NCI-H1417 treated with DMSO at 0.1 percent for 48 hours (cell line): ENCODE measurements at regions not wholly inside any gene's neighbourhood (a gene's known extent, or its start where the extent isn't known, plus 50 kb on each side); places are given as distances from the start of the nearest gene placed in this dataset.
"Not testable (repeated sequence)": the region's sequence is repeated elsewhere in the genome, so short reads cannot be mapped to it uniquely, and the experiment has no call there.

Experiments
- DNase-seq: peaks from one replicate; lab custom pipeline; 2025; lab: John Stamatoyannopoulos, UW

- no peak for DNase-seq
These were observed 389.6 kb downstream of the ADCYAP1 start for GRCh38 chr18:1294229-1294628.

GRCh38 chr18:1296237-1296636 is 391.6 kb downstream of the ADCYAP1 start:
- DNase-seq = no peak

GRCh38 chr18:1302861-1303260 is 398.2 kb downstream of the ADCYAP1 start:
- peak; percentile 50 for DNase-seq

- DNase-seq = no peak
These were observed 399.8 kb downstream of the ADCYAP1 start for GRCh38 chr18:1304392-1304992.

- DNase-seq = no peak
These were observed 402.0 kb downstream of the ADCYAP1 start for GRCh38 chr18:1306641-1307040.

GRCh38 chr18:1308686-1309085 is 404.0 kb downstream of the ADCYAP1 start:
- DNase-seq = no peak

GRCh38 chr18:1311376-1311775 is 406.7 kb downstream of the ADCYAP1 start:
- DNase-seq = no peak

- DNase-seq = not testable (repeated sequence)
These were observed 430.7 kb downstream of the ADCYAP1 start for GRCh38 chr18:1335345-1335744.

GRCh38 chr18:1350931-1351450 is 446.3 kb downstream of the ADCYAP1 start:
- no peak for DNase-seq

- DNase-seq = no peak
These were observed 448.4 kb downstream of the ADCYAP1 start for GRCh38 chr18:1353025-1353424.

GRCh38 chr18:1357724-1358123 is 453.1 kb downstream of the ADCYAP1 start:
- no peak for DNase-seq

GRCh38 chr18:1361936-1362335 is 457.3 kb downstream of the ADCYAP1 start:
- DNase-seq = no peak

- no peak for DNase-seq
These were observed 465.9 kb downstream of the ADCYAP1 start for GRCh38 chr18:1370552-1370951.

GRCh38 chr18:1371724-1372123 is 467.1 kb downstream of the ADCYAP1 start:
- DNase-seq = no peak

- DNase-seq = no peak
These were observed 478.8 kb downstream of the ADCYAP1 start for GRCh38 chr18:1383465-1383864.

GRCh38 chr18:1388468-1388867 is 483.8 kb downstream of the ADCYAP1 start:
- DNase-seq = not testable (repeated sequence)

- no peak for DNase-seq
These were observed 487.4 kb downstream of the ADCYAP1 start for GRCh38 chr18:1392046-1392445.

GRCh38 chr18:1392865-1393734 is 488.4 kb downstream of the ADCYAP1 start:
- peak; percentile 30 for DNase-seq

GRCh38 chr18:1393929-1394328 is 489.3 kb downstream of the ADCYAP1 start:
- no peak for DNase-seq

- no peak for DNase-seq
These were observed 489.8 kb downstream of the ADCYAP1 start for GRCh38 chr18:1394426-1394825.

GRCh38 chr18:1394966-1395365 is 490.3 kb downstream of the ADCYAP1 start:
- no peak for DNase-seq

GRCh38 chr18:1408376-1408775 is 503.7 kb downstream of the ADCYAP1 start:
- no peak for DNase-seq

GRCh38 chr18:1412655-1413322 is 508.1 kb downstream of the ADCYAP1 start:
- no peak for DNase-seq
